ENCODE measurements at regions not wholly inside any gene's neighbourhood (a gene's known extent, or its start where the extent isn't known, plus 50 kb on each side); places are given as distances from the start of the nearest gene placed in this dataset.

- no peak for DNase-seq
Observed at GRCh38 chr17:77380395-77381184, 239.8 kb downstream of the SEC14L1 start.

- DNase-seq = no peak
Observed at GRCh38 chr17:77381185-77381700, 240.5 kb downstream of the SEC14L1 start.

DNA sequence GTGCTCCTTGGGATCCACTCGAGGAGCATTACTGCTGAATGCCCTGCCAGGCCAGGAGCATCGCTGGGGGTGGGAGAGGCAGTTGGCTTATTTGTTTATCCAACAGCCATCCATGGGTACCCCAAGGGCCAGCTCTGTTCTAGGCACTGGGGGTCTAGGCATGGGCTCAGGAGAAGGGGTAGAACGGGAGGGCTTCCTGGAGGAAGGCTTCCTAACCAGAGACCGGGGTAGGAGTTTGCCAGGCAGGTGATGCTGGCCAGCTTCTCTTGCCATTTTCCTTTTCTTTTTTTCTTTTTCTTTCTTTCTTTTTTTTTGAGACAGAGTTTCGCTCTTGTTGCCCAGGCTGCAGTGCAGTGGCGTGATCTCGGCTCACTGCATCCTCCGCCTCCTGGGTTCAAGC, 241.0 kb downstream of the SEC14L1 start:
- no peak for DNase-seq

GRCh38 chr17:77382356-77382911, 241.7 kb downstream of the SEC14L1 start:
- DNase-seq = peak in 1 of 2 donors; percentile 49

DNA sequence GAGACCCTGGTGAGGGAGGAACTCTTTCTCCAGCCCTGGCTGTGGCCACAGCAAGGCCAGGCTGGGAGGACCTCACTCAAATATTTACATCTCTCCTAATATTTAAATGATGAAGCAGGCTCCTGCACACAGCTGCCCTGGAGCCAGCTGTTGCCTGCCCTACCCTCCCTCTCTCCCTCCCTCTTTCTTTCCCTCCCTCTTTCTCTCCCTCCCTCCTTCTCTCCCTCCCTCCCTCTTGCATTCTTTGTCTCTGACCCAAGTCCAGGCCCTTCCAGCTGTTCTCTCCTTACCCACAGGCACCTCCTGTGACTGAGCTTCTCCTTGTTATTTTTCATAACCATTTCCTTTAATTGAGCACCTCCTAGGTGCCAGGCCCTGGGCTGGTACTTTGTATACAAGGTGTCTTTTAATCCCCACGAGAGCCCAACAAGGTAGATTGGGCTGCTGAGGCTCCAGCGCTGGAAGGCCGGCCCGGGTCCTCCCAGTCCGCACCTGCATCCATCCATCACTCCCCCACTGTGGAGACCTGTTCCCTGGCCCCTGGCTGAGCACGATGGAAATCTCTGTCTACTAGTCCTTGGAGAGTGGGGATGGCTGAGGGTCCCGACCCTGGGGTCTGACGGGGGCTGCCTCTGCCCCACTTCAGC, 242.3 kb downstream of the SEC14L1 start:
- DNase-seq = no peak

GRCh38 chr17:77383613-77384608, 243.1 kb downstream of the SEC14L1 start:
- DNase-seq = no peak

GRCh38 chr17:77385750-77386501, 245.2 kb downstream of the SEC14L1 start:
- DNase-seq = no peak

GRCh38 chr17:77386502-77387192, 245.9 kb downstream of the SEC14L1 start:
- no peak for DNase-seq

DNA sequence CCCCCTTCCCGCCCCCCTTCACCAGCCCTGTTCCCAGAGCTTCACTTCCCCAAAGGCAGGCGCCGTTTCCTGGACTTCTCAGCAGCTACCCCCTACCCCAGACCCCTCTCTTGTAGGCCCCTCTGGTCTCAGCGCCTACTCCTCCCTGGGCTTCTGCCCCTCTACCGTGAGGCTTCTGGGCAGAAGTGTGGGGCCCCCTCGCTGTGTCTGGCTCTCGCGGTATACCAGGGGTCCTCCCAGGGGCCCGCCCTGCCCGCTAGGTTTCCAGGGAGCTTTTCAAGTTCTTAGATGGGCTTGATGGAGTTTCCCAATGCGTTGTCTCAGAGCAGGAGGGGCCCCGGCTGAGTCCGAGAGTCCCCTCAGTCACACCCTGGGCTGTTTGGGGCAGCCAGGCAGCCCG, 247.1 kb downstream of the SEC14L1 start:
- DNase-seq = no peak

GRCh38 chr17:77388384-77389306, 247.9 kb downstream of the SEC14L1 start:
- DNase-seq = no peak

DNA sequence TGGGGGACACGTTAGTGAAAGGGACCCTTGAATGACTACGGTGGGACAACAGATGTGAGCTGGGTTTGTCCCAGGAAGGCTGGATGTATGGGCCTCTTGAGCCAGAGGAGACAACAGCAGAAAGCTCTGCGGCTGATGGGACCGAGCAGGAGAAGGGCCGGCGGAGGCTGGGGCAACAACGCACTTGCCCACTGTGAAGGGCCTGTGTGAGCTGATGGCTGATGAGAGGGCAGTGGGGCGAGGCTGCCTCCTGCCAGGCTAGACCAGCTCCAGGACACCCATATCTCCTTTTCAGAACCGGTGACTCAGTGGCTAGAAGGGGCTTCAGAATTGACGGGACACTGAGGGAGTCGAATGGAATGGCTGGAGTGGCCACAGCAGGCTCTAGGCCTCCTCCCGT, 250.1 kb downstream of the SEC14L1 start:
- DNase-seq = no peak

DNA sequence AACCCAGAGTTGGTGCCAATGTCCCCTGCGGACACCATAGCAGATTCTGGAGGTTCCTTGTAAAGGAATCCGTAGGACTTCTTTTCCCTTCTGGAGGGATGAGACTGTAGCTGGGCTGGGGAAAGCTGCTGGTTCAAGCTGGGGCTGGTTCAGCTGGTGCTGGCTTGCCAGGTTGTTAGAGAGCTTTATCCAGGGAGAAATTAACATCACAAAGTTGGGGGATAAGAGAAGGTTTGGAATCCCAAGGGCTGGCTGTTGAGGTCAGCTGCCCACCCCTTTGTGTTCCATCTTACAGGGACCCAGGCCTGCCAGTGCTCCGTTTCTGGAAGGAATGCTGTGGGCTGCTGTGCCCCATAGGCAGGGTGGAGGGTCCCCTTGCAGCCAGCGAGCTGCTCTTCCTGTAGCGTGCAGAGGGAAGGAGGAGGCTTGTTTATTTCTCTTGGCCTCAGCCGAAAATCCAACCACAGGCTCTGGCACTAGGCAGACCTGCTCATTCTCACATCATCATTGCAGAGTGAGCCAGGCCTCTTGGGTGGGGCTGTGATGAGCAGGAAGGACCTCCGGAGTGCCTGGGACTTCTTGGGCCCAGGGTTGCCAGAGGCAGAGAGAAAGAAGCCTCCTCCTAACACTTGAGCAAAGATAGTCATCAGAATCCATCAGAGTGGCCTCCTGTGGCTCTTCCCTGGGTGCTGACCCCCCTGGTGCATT, 251.1 kb downstream of the SEC14L1 start:
- peak; percentile 44 to 51 for DNase-seq

GRCh38 chr17:77392376-77393273, 251.9 kb downstream of the SEC14L1 start:
- DNase-seq = no peak

- DNase-seq = no peak
Observed at GRCh38 chr17:77393274-77393600, 252.5 kb downstream of the SEC14L1 start.

DNA sequence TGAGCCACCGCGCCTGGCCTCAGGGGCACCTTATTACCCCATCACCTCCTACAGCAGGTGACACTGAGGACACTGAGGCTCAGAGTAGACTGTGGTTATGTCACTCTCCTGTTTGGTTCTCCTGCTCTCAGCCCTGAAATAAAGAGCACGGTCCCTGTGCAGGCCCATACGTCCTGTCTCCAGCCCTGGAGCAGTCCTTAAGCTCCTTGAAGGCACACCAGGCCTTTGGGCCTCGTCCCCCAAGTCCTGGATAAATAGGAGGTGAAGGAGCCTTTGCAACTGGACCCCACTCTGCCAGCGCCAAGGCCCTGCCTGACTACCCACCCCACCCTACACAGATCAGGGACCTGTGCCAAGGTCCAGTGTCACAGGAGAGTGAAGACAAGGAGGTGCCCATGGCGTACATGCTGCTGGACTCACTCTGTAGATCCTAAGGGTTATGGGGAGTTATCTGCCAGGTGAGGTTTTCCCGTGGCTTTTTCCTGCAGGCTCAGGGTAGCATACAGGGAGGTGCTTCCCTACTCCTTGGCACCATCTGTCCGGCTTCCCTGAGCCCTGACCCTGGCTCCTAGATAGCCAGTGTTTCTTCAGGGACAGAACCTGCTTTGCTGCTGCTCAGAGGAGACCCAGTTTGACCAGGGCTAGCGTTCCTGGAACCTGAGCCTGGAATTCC, 253.2 kb downstream of the SEC14L1 start:
- DNase-seq = no peak

GRCh38 chr17:77394540-77395295, 253.9 kb downstream of the SEC14L1 start:
- DNase-seq = no peak

DNA sequence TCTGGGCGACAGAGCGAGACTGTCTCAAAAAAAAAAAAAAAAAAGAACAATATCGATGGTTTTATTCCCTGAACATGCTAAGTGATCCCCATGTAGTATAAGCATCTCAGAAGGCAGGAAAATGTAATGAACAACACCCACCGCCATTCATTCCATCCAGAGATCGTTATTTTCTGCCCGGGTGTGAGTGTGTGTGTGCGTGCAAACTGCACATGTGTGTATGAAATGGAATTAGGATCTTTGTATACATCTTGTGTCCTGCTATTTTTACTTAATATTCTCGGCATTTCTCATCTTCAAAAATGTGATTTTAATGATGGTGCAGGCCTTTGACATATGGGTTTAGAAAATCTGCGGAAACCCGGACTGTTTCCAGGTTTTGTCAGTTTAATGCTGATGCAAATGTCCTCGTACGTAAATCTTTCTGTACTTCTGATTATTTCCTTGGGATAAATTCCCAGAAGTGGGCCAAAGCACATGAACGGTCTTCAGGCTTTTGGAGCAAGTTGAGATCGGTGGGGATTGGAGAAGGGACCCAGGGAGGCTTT, 254.8 kb downstream of the SEC14L1 start:
- no peak for DNase-seq

All from stimulated activated CD4-positive, alpha-beta T cell treated with anti-CD3 and anti-CD28 coated beads, Interleukin-2, amount 100 ng/mL, for 24 hours (primary cell).